Upper lobe of left lung (tissue), 6 donors: ENCODE measurements at regions not wholly inside any gene's neighbourhood (a gene's known extent, or its start where the extent isn't known, plus 50 kb on each side); places are given as distances from the start of the nearest gene placed in this dataset.
A peak's percentile ranks its signal among the peaks of the same experiment; 100 is the strongest.

Experiments
- ATAC-seq, 2 donors: fragments of 200-7000 bp; cut with Tn5 transposase; one replicate each; pipeline ENCODE4 v1.9.1; 2022; ENCODE audit warnings: mild to moderate bottlenecking in 2 of 2, moderate library complexity in 2 of 2; ENCODE audit not compliant: low FRiP score in 2 of 2
- DNase-seq, 2 donors: peaks; one replicate each; pipeline ENCODE4 v3.0.0-alpha.2; 2019 to 2020
- H3K27ac ChIP-seq, 4 donors: fragments of 200-600 bp; sonication (generic); one replicate each; pipeline ENCODE4 v1.5.1; 2016 to 2019
- H3K27me3 ChIP-seq, 4 donors: fragments of 200-600 bp; sonication (generic); one replicate each; pipeline ENCODE4 v1.5.1; 2017 to 2019
- H3K36me3 ChIP-seq, 4 donors: fragments of 200-600 bp; sonication (generic); one replicate each; pipeline ENCODE4 v1.5.1; 2016 to 2019
- H3K4me1 ChIP-seq, 4 donors: fragments of 200-600 bp; sonication (generic); one replicate each; pipeline ENCODE4 v1.5.1; 2018 to 2019
- H3K4me3 ChIP-seq, 4 donors: fragments of 200-600 bp; sonication (generic); one replicate each; pipeline ENCODE4 v1.5.1; 2017 to 2019; ENCODE audit warnings: mild to moderate bottlenecking in 2 of 4, moderate library complexity in 1 of 4
- H3K9me3 ChIP-seq, 4 donors: fragments of 200-600 bp; sonication (generic); one replicate each; pipeline ENCODE4 v1.5.1; 2018 to 2019
- CTCF ChIP-seq, 6 experiments: fragments of 450-650 bp in 4 of 6; fragments of 200-600 bp in 2 of 6; sonication (generic) in 2 of 6; IDR thresholded peaks; one replicate each; pipeline ENCODE4 v1.5.1; 2016 to 2019; ENCODE audit warnings: antibody characterized with exemption in 6 of 6
- EP300 ChIP-seq, 4 donors: sonication (generic); formaldehyde crosslinking; IDR thresholded peaks; one replicate each; pipeline ENCODE4 v1.5.1; 2017; ENCODE audit warnings: antibody characterized with exemption in 4 of 4, control low read depth in 2 of 4
- POLR2A ChIP-seq, 4 donors: fragments of 450-650 bp; IDR thresholded peaks; one replicate each; pipeline ENCODE4 v1.5.1; 2016 to 2017; ENCODE audit warnings: antibody characterized with exemption in 4 of 4, mild to moderate bottlenecking in 2 of 4
- POLR2AphosphoS5 ChIP-seq, 2 donors: sonication (generic); formaldehyde crosslinking; IDR thresholded peaks; one replicate each; pipeline ENCODE4 v1.5.1; 2017; ENCODE audit warnings: antibody characterized with exemption in 2 of 2
- WGBS, 2 donors: methylation state at CpG; one replicate each; pipeline ENCODE4 v1.1.5; 2017 to 2018; 5-methylcytosine and 5-hydroxymethylcytosine counted together
- donor health status: DM: no; HTN: no; CAD: no; lungs with moderate emphysema.
- donor health status: DM: no; HTN: yes; CAD: no; lungs with severe emphysema.

DNA sequence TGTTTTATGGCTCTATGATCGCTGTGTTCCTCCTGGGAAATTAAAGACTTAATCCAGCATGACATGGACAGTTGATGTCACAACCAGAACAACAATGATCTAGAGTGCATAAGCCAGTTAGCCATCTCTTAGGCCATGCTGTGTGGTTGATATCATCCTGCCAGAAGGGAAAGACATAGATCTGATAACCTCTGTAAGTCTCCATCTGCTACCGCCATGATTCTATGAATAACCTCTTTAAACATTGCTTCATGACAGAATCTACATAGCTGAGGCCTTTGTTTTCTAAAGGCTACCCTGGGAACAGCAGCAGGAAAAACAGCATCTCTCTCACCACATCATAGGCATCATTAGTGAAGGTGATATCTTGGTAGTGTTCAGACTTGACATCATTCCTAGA, 117.6 kb upstream of the PHACTR1 start:
- Histone ChIP-seq H3K27me3 (no peaks in the 10 kb centered on the region), H3K27ac (no peak overlapping the region), H3K9me3 (no peaks in the 10 kb centered on the region), H3K4me3 (no peak overlapping the region), H3K36me3 (no peaks in the 10 kb centered on the region), H3K4me1 (peaks cover 12 to 23% (median 18%) of the 10 kb centered on the region in 4 donors)
- DNase-seq (no peak), ATAC-seq (no peak)
- 78 to 79% methylated on average over 2 of the region's 2 CpGs for WGBS, 2 donors
- TF ChIP-seq POLR2A (IDR thresholded peaks at IDR 0.05) (no peak), EP300 (IDR thresholded peaks at IDR 0.05) (no peak), POLR2AphosphoS5 (IDR thresholded peaks at IDR 0.05) (no peak), CTCF (IDR thresholded peaks at IDR 0.05) (no peak)

DNA sequence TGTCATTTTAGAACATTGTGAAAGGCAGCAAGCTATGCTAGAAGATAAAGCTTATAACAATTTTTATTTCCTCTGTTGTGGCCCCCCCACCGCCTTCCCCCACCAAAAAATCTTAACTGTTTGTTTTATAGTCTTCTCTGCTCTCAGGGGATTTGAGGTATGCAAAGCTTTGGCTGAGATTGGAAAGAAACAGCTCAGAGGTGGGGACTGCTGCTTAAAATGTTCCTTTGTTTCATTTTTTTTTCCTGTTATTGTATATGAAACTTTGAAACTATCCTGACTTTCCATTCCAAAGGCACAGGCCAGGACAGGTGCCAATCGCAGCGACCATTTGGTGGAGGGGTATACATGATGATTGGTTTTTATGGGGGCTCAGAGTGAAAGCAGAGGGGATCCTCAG, 114.7 kb upstream of the PHACTR1 start:
- H3K27ac ChIP-seq, result peak overlapping the region in 2 of 4 donors; percentile 1 to 21
- WGBS, 2 donors, result 57 to 75% methylated on average over 3 of the region's 3 CpGs
- no peaks in the 10 kb centered on the region for H3K9me3 ChIP-seq
- DNase-seq (no peak), ATAC-seq (no peak)
- no peaks in the 10 kb centered on the region for H3K36me3 ChIP-seq
- H3K4me1 ChIP-seq, result peaks cover 0 to 15% (median 7%) of the 10 kb centered on the region in 4 donors
- no peak overlapping the region for H3K4me3 ChIP-seq
- H3K27me3 ChIP-seq, result no peaks in the 10 kb centered on the region
- no peak for TF ChIP-seq EP300 (IDR thresholded peaks at IDR 0.05)
- no peak for TF ChIP-seq POLR2AphosphoS5 (IDR thresholded peaks at IDR 0.05)
- TF ChIP-seq POLR2A (IDR thresholded peaks at IDR 0.05), result no peak
- no peak for TF ChIP-seq CTCF (IDR thresholded peaks at IDR 0.05)

- Histone ChIP-seq H3K36me3 (no peaks in the 10 kb centered on the region), H3K27ac (peak overlapping the region in 2 of 4 donors; percentile 1 to 21), H3K4me3 (no peak overlapping the region), H3K9me3 (no peaks in the 10 kb centered on the region), H3K4me1 (peaks cover 0 to 15% (median 7%) of the 10 kb centered on the region in 4 donors), H3K27me3 (no peaks in the 10 kb centered on the region)
- DNase-seq, result no peak
- 88 to 90% methylated on average over 3 of the region's 3 CpGs for WGBS, 2 donors
- TF ChIP-seq CTCF (IDR thresholded peaks at IDR 0.05) (no peak), POLR2A (IDR thresholded peaks at IDR 0.05) (no peak)
- no peak for ATAC-seq
Observed at GRCh38 chr6:12602342-12602741, 114.2 kb upstream of the PHACTR1 start.

DNA sequence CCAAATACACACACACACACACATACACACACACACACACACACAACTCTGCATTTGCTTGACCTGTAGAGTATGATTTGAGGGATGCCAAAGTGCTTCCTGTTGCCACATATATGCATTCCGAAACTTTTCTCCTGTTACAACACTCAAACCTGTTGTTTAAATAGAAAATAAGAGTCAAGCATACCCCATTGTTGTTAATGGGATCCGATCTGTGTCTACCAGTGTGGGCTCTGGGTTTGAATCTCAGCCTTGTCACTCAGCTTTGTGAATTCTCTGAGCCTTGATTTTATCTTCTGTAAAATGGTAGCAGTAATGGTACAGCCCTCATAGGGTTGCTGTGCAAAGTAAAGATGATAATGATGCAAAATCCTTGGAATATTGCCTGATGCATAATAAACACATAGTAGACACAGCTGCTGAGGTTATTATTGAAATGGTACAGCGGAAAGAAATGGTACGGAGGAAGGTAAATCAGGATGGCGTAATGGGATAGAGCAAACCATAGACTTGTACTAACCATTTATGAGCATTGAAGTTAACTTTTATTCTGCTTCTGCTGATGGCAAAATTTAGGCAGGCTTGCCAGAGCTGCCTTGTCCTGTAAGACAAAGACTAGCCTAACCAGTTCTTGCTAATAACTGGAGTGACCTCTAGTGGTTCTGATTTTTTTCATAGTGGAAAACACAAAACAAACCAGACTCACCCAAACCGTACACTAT, 113.5 kb upstream of the PHACTR1 start:
- ATAC-seq, result peak in 1 of 2 donors; percentile 76

More for the DNA sequence above, 113.5 kb upstream of the PHACTR1 start:
- Histone ChIP-seq H3K27me3 (no peaks in the 10 kb centered on the region), H3K9me3 (no peaks in the 10 kb centered on the region), H3K36me3 (no peaks in the 10 kb centered on the region), H3K4me1 (peaks cover 0 to 18% (median 8%) of the 10 kb centered on the region in 4 donors), H3K27ac (peak overlapping the region in 1 of 4 donors; percentile 1), H3K4me3 (no peak overlapping the region)
- WGBS, 2 donors, result 54 to 57% methylated on average over 6 of the region's 6 CpGs
- DNase-seq, result no peak
- TF ChIP-seq POLR2AphosphoS5 (IDR thresholded peaks at IDR 0.05), result no peak
- no peak for TF ChIP-seq EP300 (IDR thresholded peaks at IDR 0.05)
- peak in 5 of 6 experiments; percentile 28 to 57 (median 54) for TF ChIP-seq CTCF (IDR thresholded peaks at IDR 0.05)
